ENCODE measurements at regions not wholly inside any gene's neighbourhood (a gene's known extent, or its start where the extent isn't known, plus 50 kb on each side); places are given as distances from the start of the nearest gene placed in this dataset.

DNA sequence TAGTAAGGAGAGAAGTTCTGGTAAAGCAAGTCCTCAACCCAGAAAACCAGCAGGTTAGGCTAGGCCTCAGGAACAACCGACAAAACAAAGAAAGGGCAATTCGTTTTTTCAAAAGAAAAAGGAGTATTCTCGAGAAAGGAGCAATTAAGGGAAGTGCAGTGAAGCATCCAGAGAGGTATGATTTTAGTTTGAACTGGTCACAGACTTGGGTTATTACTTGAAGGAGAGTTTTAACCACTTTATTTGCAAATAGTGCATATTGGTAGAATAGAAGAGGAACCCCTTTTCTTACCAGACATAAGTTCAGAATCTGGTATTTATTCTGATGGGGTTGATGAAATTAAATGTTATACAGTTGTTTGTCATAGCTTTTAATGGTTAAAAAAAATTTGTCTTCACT is 110.0 kb upstream of the GCFC2 start:
- Histone ChIP-seq H3K9ac (ENCODE audit: extremely low read depth, low read length, poor library complexity, severe bottlenecking) (no peak overlapping the region), H3K36me3 (ENCODE audit: control insufficient read depth, insufficient read depth, low read length) (no peaks in the 10 kb centered on the region), H3K4me1 (ENCODE audit: control insufficient read depth, insufficient read depth, low read length) (no peaks in the 10 kb centered on the region), H3K27me3 (ENCODE audit: control insufficient read depth, insufficient read depth, low read length, poor library complexity, severe bottlenecking) (no peaks in the 10 kb centered on the region), H3K27ac (ENCODE audit: low read depth, low read length) (no peak overlapping the region), H3K4me3 (ENCODE audit: low read length) (no peak overlapping the region), H3K9me3 (ENCODE audit: control insufficient read depth, low read length) (no peaks in the 10 kb centered on the region)
- TF ChIP-seq, protein P1, sequence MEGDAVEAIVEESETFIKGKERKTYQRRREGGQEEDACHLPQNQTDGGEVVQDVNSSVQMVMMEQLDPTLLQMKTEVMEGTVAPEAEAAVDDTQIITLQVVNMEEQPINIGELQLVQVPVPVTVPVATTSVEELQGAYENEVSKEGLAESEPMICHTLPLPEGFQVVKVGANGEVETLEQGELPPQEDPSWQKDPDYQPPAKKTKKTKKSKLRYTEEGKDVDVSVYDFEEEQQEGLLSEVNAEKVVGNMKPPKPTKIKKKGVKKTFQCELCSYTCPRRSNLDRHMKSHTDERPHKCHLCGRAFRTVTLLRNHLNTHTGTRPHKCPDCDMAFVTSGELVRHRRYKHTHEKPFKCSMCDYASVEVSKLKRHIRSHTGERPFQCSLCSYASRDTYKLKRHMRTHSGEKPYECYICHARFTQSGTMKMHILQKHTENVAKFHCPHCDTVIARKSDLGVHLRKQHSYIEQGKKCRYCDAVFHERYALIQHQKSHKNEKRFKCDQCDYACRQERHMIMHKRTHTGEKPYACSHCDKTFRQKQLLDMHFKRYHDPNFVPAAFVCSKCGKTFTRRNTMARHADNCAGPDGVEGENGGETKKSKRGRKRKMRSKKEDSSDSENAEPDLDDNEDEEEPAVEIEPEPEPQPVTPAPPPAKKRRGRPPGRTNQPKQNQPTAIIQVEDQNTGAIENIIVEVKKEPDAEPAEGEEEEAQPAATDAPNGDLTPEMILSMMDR (conservative IDR thresholded peaks at IDR 0.05): no peak
- 85 to 93% methylated on average over 3 of the region's 3 CpGs for WGBS, 2 experiments (ENCODE audit: insufficient coverage in 1 of 2, insufficient read length in 1 of 2)
- no peak for DNase-seq
- no peaks in the 10 kb centered on the region for H3K36me3 Mint-ChIP-seq (ENCODE audit: low read depth)
- no peak overlapping the region for H3K27ac Mint-ChIP-seq
- H3K4me1 Mint-ChIP-seq: peaks cover 6% of the 10 kb centered on the region
- H3K4me3 Mint-ChIP-seq: no peak overlapping the region
- no peaks in the 10 kb centered on the region for H3K27me3 Mint-ChIP-seq (ENCODE audit: insufficient read depth)
- H3K9me3 Mint-ChIP-seq: no peaks in the 10 kb centered on the region

DNA sequence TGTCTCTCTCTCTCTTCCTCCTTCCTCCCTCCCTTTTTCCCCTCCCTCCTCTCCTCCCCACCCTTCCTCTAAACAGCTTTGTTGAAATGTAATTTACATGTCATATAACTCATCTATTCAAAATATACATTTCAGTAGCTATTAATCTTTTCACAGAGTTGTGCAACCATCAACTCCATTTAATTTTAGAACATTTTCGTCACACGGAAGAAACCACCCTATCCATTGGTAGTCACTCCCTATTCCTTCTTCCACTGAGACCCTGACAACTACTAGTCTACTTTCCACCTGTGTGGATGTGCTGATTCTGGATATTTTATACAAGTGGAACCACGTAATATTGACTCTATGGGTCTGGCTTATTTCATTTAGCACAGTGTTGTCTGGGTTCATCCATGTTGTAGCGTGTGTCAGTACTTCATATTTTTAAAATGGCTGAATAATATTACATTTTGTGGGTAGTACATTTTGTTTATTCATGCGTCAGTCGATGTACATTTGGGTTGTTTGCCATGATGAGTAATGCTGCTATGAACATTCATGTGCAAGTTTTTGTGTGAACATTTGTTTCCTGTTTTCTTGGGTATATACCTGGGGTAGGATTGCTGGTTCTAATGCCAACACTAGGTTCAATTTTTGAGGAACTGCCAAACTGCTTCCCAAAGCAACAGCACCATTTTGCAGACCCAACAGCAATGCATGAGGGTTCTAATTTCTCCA is 100.1 kb upstream of the GCFC2 start:
- no peaks in the 10 kb centered on the region for H3K36me3 ChIP-seq (ENCODE audit: control insufficient read depth, insufficient read depth, low read length)
- Mint-ChIP-seq H3K27me3 (ENCODE audit: insufficient read depth) (no peaks in the 10 kb centered on the region), H3K36me3 (ENCODE audit: low read depth) (no peaks in the 10 kb centered on the region), H3K9me3 (no peaks in the 10 kb centered on the region), H3K27ac (no peak overlapping the region), H3K4me1 (no peaks in the 10 kb centered on the region), H3K4me3 (no peak overlapping the region)
- WGBS, 2 experiments (ENCODE audit: insufficient coverage in 1 of 2, insufficient read length in 1 of 2): 95 to 100% methylated on average over 5 to 6 of the region's 6 CpGs
- TF ChIP-seq, protein P1 (conservative IDR thresholded peaks at IDR 0.05): no peak
- no peaks in the 10 kb centered on the region for H3K27me3 ChIP-seq (ENCODE audit: control insufficient read depth, insufficient read depth, low read length, poor library complexity, severe bottlenecking)
- H3K9ac ChIP-seq (ENCODE audit: extremely low read depth, low read length, poor library complexity, severe bottlenecking): no peak overlapping the region
- no peak overlapping the region for H3K27ac ChIP-seq (ENCODE audit: low read depth, low read length)
- H3K9me3 ChIP-seq (ENCODE audit: control insufficient read depth, low read length): no peaks in the 10 kb centered on the region
- H3K4me1 ChIP-seq (ENCODE audit: control insufficient read depth, insufficient read depth, low read length): no peaks in the 10 kb centered on the region
- DNase-seq: no peak
- no peak overlapping the region for H3K4me3 ChIP-seq (ENCODE audit: low read length)

DNA sequence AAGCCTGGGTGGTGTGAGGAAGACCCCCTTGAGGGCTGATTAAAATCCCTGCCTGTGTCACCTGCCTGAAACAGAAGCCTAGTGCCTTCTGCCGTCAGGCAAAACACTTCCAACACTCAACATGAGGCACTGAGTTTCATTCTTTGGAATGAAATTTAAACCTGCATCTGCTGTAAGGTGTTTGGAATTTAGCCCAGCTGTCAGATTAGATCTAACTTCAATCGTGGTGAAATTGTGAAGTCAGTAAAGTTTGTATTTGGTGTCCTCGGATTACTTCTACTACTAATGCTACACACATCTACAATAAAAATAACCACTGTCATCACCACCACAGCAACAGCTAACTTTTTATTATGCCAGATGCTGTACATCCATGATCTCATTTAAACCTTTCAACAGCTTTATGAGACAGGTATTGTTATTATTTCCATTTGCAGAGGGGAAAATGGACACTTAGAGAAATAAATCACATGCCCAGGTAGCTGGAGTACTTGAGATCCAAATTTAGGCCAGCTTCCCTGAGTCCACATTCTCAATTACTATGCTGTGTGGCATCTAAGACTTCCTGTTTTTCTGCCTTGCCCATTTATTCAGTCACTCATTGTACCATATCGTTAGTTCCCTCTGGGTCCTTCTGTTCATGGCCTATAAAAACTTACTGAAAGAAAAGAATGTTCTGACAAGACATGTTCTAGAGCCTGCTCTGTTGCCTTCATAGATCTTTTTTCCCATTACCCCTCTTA is 98.2 kb upstream of the GCFC2 start:
- Histone ChIP-seq H3K27me3 (ENCODE audit: control insufficient read depth, insufficient read depth, low read length, poor library complexity, severe bottlenecking) (no peaks in the 10 kb centered on the region), H3K9ac (ENCODE audit: extremely low read depth, low read length, poor library complexity, severe bottlenecking) (no peak overlapping the region)

More for the DNA sequence above, 98.2 kb upstream of the GCFC2 start:
- Mint-ChIP-seq H3K27me3 (ENCODE audit: insufficient read depth) (no peaks in the 10 kb centered on the region), H3K4me1 (no peaks in the 10 kb centered on the region), H3K36me3 (ENCODE audit: low read depth) (no peaks in the 10 kb centered on the region), H3K9me3 (no peaks in the 10 kb centered on the region), H3K4me3 (no peak overlapping the region), H3K27ac (no peak overlapping the region)
- 87 to 100% methylated on average over 1 to 4 of the region's 4 CpGs for WGBS, 2 experiments (ENCODE audit: insufficient coverage in 1 of 2, insufficient read length in 1 of 2)
- TF ChIP-seq, protein P1 (conservative IDR thresholded peaks at IDR 0.05): no peak
- H3K36me3 ChIP-seq (ENCODE audit: control insufficient read depth, insufficient read depth, low read length): no peaks in the 10 kb centered on the region
- H3K4me3 ChIP-seq (ENCODE audit: low read length): no peak overlapping the region
- DNase-seq: no peak
- no peaks in the 10 kb centered on the region for H3K9me3 ChIP-seq (ENCODE audit: control insufficient read depth, low read length)
- no peak overlapping the region for H3K27ac ChIP-seq (ENCODE audit: low read depth, low read length)
- H3K4me1 ChIP-seq (ENCODE audit: control insufficient read depth, insufficient read depth, low read length): no peaks in the 10 kb centered on the region
